Activated CD8-positive, alpha-beta memory T cell treated with anti-CD3 and anti-CD28 coated beads, Interleukin-2, amount 50 U/mL, for 24 hours (primary cell): ENCODE measurements at regions not wholly inside any gene's neighbourhood (a gene's known extent, or its start where the extent isn't known, plus 50 kb on each side); places are given as distances from the start of the nearest gene placed in this dataset.

Experiments used
- DNase-seq: peaks from one replicate; pipeline ENCODE4 v3.0.0-alpha.2; 2020; ENCODE audit errors: extremely low read depth

DNA sequence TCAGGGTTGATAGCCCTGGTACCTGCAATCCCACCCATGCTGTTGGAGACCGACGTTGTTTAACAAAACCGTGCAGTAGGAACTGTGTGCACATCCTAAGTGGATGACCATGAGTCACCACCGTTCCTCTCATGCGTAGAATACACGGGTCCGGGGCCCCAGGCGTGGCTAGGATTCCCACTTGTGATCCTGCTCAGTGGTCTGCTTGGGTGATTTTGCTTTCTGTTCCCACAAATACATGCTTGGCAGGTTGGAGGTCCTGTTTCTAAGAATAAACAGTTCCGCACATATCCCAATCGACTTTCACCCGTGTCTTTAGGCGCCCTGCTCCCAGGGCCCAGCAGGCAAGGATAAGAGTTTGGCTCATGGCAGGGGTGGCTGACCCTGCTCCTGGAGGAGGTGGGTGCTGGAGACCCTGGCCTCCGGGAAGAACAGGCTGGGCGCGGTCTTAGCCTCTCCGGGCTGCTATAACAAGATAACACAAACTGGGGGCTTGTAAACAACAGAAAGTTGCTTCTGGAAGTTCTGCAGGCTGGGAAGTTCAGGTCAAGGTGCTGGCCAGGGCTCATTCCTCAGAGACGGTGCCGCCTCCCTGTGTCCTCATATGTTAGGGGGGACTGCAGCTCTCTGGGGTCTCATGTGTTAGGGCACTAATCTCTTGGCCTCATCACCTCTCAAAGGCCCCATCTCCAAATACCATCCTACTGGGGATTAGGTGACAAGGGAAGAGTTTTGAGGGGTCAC is 1028.3 kb downstream of the BRD1 start:
- no peak for DNase-seq

- no peak for DNase-seq
Measured at GRCh38 chr22:48798281-48799226, 1029.1 kb downstream of the BRD1 start.

- DNase-seq: no peak
Measured at GRCh38 chr22:48797731-48798130, 1029.9 kb downstream of the BRD1 start.

DNA sequence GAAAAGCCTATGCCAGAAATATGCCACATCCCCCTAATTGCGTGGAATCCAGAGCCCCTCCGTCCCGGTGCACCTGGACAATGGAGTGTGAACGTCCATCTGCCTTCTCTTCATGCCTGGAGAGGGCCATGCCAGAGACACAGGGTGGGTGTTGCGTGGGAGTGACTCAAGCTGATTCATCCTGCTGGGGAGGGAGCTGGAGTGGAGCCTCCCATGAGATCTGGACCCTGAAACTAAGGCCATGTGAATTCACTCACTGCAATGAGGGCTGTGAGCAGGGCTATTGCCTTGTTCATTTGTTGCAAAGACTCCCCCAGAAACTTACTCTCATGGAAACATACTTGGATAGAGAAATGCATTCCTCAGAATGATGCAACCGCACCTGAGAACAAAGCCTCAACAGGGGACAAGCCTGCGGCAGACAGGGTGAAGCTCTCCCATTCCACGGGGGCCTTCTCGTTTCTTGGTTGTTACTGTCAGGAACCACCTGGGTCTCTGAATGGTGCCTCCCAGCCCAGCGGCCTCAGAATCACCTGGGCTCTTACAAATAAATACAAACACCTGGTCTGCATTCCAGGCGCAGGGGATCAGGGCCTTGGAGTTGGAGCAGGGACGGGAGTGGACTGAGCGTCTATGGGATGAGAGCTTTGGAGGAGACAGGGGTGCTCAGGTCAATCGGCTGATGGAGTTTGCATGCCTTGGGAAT is 1031.2 kb downstream of the BRD1 start:
- no peak for DNase-seq

GRCh38 chr22:48795664-48796063 is 1032.0 kb downstream of the BRD1 start:
- no peak for DNase-seq

DNA sequence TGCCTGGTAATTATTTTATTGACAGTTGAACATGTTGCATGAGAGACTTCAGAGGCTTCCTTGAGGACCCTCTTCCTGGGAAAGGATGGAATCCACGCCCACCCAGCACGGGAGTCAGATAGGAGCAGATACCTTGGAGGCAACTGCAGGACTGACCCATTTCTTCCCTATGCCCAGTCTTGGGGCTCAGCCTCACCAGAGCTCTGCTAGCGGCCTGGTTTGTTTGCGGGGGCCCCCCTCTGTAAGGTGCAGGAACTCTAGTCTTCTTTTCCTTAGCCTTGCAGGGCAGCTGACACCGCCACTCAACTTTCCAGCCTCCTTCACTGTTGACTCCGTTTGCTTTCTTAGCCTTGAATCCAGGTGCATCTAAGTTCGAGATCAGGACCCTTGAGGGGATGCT is 1032.8 kb downstream of the BRD1 start:
- no peak for DNase-seq

GRCh38 chr22:48793949-48794348 is 1033.7 kb downstream of the BRD1 start:
- DNase-seq: no peak

GRCh38 chr22:48786679-48786996 is 1041.0 kb downstream of the BRD1 start:
- no peak for DNase-seq

GRCh38 chr22:48785792-48786678 is 1041.6 kb downstream of the BRD1 start:
- DNase-seq: no peak

- DNase-seq: no peak
Measured at GRCh38 chr22:48784701-48785503, 1042.8 kb downstream of the BRD1 start.

- no peak for DNase-seq
Measured at GRCh38 chr22:48783821-48784266, 1043.8 kb downstream of the BRD1 start.

DNA sequence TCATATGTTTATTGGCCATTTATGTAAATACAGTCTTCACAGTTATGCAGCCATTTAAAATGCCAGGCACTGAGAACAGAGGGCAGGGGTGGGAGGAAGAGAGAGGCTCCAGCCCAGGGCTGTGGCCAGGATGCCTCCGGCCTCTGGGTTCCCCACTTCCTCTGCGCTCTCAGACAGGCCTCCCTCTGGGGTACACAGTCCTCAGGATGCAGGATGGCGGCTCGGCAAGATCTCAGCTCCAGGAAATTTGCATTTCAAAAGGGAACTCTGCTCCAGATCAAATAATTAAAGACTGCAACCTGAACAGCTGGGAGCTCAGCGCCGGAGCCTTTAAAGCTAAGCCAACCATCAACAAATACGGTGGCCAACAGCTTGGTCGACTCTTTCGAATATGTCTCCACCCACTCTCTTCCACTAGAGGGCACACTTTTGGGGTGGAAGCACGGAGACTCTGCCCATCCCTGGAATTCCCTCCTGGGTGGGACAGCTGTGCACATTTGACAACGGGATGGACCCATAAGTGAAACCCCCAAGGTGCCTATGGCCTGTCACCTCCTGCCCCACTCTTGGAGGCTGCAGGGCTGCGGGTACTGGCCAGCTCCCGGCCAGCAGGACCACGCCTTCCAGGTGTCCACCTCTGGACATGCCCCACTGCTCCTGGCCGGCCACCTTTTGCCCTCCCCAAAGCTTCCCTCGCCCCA is 1044.7 kb downstream of the BRD1 start:
- DNase-seq: no peak

GRCh38 chr22:48782326-48782725 is 1045.3 kb downstream of the BRD1 start:
- DNase-seq: no peak

DNA sequence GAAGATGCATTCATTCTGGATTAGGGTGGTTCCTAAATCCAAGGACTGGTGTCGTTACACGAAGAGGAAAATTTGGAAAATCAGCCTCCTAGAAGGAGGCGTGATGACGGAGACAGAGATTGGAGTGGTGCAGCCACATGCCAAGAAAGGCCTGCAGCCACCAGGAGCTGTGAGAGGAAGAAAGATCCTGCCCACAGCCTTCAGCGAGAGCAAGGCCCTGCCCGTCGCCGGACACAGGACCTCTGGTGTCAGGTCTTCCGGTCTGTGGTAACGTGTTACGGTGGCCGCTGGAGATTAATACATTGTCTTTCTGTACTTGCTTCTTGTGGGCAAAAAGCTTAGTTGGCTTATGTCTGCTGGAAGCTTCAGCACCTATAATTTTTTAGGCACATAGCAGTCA is 1045.8 kb downstream of the BRD1 start:
- DNase-seq: no peak

DNA sequence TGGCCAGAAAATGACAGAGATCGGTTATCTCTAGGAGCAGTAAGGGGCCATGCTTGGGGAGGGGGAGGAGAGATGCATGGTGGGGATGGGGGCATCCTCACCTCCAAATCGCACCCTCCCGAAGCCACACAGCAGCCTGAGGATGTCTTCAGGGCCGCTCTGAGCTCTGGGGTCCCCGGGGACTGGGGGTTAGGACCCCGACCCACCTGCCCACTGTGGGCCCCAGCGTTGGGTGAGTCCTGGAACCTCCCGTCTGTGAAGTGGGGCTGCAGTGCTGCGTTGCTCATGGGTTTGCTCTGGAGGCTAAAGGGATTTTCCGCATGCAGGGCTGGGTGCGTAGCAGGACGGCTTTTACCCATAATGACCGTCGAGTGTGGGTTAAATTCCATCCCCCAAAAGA is 1046.3 kb downstream of the BRD1 start:
- no peak for DNase-seq

DNA sequence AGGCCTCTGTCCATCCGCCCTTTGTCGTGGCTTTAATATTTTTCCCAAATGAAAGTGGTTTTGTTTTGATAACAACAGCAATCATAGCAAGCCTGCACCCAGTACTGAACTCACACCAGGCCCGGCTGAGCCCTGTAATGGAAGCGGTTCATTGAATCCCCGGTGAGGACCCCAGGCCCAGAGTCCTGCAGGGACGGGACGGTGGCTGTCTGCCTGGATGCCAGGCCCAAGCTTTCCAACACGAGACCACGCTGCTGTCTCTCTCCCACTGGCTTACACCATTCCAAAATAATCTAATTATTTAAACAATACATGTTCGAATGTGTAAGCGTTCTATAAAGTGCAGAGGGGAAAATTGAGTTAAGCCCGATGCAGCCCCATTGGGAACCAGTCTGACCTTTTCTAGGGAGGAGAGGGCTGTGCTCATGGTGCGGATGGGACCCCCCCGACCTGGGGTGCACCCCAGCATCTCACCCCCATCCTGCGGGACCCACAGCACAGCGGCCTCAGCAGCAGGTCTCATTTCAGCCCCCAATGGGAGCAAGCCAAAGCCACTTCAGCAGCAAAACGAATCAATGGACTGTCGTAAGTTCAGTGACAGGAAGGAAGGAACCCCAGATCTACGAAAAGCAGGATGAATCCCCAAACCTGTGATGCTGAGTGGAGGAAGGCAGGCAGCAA is 1046.9 kb downstream of the BRD1 start:
- no peak for DNase-seq

- DNase-seq: no peak
Measured at GRCh38 chr22:48779661-48780596, 1047.7 kb downstream of the BRD1 start.

- no peak for DNase-seq
Measured at GRCh38 chr22:48779211-48779643, 1048.4 kb downstream of the BRD1 start.
